GM19438 (cell line): ENCODE measurements at regions not wholly inside any gene's neighbourhood (a gene's known extent, or its start where the extent isn't known, plus 50 kb on each side); places are given as distances from the start of the nearest gene placed in this dataset.
"Not testable (repeated sequence)": the region's sequence is repeated elsewhere in the genome, so short reads cannot be mapped to it uniquely, and the experiment has no call there.

Experiments
- ATAC-seq: cut with Tn5 transposase; IDR thresholded peaks from one replicate; pipeline ENCODE4 v1.9.1; 2021; ENCODE audit warnings: low read depth; ENCODE audit not compliant: unreplicated experiment

DNA sequence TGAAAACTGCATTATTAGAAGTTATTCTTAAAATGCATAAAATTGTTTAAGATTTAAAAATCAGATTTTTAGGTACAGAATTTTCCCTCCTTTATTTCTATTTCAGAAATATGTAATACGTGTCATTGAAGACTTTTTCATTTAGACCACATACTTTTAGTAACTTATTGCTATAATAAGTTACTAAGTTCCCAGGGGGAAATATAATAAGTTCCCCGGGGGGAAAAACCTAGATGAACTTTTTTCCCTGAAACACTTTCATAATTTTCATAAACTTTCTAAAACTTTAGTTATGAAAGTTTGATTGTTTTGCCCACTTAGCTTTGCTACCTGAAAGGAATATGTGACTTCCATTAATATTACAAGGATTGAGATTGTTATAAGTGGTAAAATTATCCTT, 1341.5 kb upstream of the IGFBP7 start:
- ATAC-seq = no peak

- no peak for ATAC-seq
Observed at GRCh38 chr4:58435871-58436270, 1325.7 kb upstream of the IGFBP7 start.

GRCh38 chr4:58413849-58414248, 1303.7 kb upstream of the IGFBP7 start:
- ATAC-seq = no peak

GRCh38 chr4:58411904-58412303, 1301.7 kb upstream of the IGFBP7 start:
- no peak for ATAC-seq

- no peak for ATAC-seq
Observed at GRCh38 chr4:58406762-58407161, 1296.6 kb upstream of the IGFBP7 start.

GRCh38 chr4:58368221-58368620, 1258.0 kb upstream of the IGFBP7 start:
- ATAC-seq = no peak

- no peak for ATAC-seq
Observed at GRCh38 chr4:58360354-58361133, 1250.4 kb upstream of the IGFBP7 start.

DNA sequence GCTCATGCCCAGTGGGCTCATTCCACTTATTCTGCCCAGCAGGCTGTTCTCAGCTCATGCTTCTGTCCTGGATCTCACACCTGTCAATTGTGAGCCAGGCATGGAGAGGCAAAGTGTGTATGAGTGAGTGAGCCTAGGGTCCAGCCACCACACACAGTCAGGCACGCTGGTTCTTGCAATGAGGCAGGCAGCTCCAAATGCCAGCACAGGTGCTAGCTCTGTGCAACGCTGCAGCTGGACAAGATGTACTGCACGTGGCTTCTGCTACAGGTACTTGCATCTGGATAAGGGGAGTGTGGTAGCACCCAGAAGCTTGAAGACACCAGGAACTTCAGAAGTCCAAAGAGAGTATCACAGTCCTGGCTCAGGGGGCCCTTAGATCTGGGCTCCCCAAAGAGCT, 1249.4 kb upstream of the IGFBP7 start:
- ATAC-seq = no peak

- ATAC-seq = no peak
Observed at GRCh38 chr4:58357947-58358346, 1247.8 kb upstream of the IGFBP7 start.

DNA sequence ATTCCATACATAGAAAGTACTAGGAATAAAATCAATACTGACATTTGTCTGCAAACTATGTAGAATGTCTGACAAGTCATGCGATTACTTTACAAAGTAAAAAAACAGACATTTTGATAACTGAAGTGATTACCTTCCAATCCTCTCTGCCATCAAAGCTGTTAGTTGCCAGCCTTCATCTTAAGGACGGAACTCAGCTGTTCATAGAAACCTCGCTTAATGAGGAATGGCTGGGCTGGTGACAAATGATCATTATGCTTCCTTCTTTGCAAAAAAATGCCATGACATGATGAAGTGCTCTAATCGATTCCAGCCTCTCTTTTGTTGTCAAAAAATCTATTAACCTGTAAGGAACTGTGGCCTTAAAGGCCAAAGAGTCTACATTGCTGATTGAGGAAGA, 1214.9 kb upstream of the IGFBP7 start:
- no peak for ATAC-seq

GRCh38 chr4:58313444-58313843, 1203.3 kb upstream of the IGFBP7 start:
- ATAC-seq = no peak

GRCh38 chr4:58303456-58303855, 1193.3 kb upstream of the IGFBP7 start:
- ATAC-seq = no peak

GRCh38 chr4:58301376-58301999, 1191.3 kb upstream of the IGFBP7 start:
- ATAC-seq = no peak

DNA sequence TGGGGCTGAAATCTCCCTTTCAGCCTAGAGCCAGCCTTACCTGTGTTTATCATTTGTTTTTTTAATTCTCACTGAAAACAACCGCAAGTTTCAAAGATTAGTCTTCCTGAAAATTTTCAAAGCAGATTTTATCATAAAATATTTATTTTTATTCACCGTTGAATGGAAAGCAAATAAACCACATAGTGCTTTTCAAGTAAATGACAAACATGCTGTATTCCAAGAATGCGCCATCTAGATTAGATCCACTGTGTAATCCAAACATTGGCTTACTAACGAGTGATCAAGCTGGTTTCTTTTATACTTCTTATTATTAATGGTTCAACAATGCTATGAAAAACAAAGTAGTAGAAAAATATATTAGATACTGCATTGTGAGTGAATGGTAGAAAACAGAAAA, 1176.2 kb upstream of the IGFBP7 start:
- ATAC-seq = no peak

DNA sequence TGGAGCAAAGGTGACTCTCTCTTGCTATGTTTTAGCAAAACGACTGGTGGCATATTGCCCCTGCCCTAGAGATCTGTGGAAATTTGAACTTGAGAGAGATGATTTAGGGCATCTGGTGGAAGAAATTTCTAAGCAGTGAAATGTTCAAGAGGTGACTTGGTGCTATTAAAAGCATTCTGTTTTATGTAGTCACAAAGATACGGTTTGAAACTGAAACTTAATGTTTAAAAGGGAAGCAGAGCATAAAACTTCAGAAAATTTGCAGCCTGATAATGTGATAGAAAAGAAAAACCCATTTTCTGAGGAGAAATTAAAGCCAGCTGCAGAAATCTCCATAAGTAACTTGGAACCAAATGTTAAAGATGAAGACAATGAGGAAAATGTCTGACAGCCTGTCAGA, 1170.7 kb upstream of the IGFBP7 start:
- not testable (repeated sequence) for ATAC-seq

DNA sequence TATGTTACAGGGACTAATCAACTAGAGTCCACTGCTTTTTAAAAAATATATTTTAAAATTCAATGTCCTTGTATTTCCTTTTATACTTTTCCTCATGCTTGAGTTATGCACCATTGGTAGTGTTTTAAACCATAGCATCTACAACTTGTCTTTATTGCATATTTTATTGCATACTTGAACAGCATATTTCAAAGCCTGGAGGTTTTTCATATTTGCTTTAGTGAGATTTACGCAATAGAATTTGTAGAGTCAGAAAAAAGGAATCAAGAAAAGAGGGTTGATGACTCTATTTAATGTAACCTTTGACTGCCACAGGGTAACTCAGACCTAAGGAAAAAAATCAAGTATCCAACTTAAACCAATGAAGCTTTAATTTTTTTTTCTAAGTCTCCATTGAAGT, 1165.7 kb upstream of the IGFBP7 start:
- ATAC-seq = no peak

DNA sequence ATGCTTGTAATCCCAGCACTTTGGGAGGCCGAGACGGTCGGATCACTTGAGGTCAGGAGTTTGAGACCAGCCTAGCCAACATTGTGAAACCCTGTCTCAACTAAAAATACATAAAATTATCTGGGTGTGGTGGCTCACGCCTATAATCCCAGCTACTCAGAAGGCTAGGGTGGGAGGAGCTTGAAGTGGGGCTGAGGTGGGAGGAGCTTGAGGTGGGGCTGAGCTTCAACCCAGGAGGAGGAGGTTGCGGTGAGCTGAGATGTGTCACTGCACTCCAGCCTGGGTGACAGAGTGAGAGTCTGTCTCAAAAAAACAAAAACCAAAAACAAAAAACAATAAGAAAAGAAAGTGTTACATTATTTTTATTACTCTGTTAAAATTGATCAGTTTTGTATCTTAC, 1164.4 kb upstream of the IGFBP7 start:
- ATAC-seq = no peak

DNA sequence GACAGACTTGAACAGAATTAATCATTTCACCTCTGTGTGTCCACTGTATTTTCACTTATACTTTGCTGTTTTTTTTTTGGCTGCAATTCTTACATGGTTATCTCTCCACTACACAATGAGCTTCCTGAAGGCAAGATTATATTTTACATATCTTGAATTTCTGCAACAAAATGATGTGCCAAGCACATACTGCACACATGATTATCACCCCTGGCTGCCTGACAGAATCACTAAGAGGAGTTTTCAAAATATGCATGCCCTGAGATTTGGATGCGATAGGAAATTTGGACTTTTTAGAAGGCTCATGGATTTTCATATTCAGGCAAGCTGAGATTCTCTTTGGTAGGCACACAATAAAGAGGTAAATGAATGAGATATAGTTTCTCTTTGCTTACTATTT, 1162.1 kb upstream of the IGFBP7 start:
- no peak for ATAC-seq

DNA sequence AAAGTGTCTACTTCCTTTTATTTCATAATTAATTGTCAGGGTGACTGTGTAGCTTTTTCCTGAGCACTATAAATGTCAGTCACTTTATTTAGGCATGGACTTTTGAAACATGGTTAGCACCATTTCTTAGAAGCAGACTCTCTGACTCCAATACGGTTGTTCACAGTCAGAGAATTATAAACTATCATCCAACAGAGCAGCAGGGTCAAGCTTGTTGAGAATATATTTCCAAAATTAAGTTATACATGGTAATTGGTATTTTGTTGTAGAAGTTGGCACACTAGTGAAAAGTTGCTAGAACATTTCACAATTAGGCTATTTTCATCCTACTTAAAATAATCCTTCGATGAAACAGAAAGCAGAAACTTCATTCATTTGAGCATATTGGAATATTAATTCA, 1155.5 kb upstream of the IGFBP7 start:
- no peak for ATAC-seq

DNA sequence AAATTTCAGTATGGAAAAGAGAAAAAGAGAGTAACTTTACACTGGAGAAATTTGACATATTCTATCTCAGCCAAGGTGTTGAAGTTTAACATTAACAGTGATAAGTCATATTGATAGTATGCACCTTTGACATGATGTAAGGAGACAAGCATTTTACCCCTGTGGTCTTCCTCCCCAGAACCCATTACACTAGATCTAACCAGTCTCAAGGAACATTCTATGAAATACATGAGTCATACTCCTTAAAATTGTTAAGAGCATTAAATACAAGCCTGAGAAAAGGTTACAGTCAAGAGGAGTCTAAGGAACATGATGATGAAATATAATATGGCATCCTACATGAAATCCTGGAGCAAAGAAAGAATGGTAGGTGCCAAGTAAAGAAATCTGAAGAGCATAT, 1151.3 kb upstream of the IGFBP7 start:
- no peak for ATAC-seq

GRCh38 chr4:58254291-58254690, 1144.1 kb upstream of the IGFBP7 start:
- no peak for ATAC-seq

DNA sequence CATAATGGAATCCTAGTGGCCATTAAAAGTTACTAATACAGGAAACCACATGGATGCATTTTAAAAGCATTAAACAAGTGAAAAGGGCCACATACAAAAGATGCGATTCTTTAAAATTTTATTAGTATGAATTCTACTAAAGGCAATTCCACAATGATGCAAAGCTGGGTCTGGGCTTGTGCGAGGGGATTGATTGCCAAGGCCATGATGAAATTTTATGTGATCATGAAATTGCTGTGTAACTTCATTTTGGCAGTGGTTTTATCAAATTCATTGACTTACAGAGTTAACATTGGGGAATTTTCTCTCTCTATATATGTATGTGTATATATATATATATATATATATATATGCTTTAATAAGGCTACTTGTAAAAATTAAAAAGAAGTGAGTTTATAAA, 1142.5 kb upstream of the IGFBP7 start:
- no peak for ATAC-seq
